ENCODE measurements at regions not wholly inside any gene's neighbourhood (a gene's known extent, or its start where the extent isn't known, plus 50 kb on each side); places are given as distances from the start of the nearest gene placed in this dataset.

- Histone ChIP-seq H3K27ac (no peak overlapping the region), H3K4me1 (no peaks in the 10 kb centered on the region), H3K4me3 (no peak overlapping the region), H3K9me3 (peaks cover 0 to 6% of the 10 kb centered on the region in 2 donors), H3K36me3 (no peaks in the 10 kb centered on the region), H3K27me3 (no peaks in the 10 kb centered on the region)
- no peak for DNase-seq
- intact Hi-C loops (cut with DNase I): no loop called here
- TF ChIP-seq CTCF (IDR thresholded peaks at IDR 0.05): no peak
- no peak for ATAC-seq
These were observed 184.5 kb upstream of the SLC24A3 start for GRCh38 chr20:19027971-19028370.

- intact Hi-C loops (cut with DNase I): no loop called here
These were observed 170.7 kb upstream of the SLC24A3 start for GRCh38 chr20:19041787-19042186.

GRCh38 chr20:19045371-19045770 is 167.1 kb upstream of the SLC24A3 start:
- DNase-seq: no peak
- no peaks in the 10 kb centered on the region for H3K36me3 ChIP-seq
- peaks cover 0 to 4% of the 10 kb centered on the region in 2 donors for H3K27me3 ChIP-seq
- ATAC-seq: no peak
- no peak for TF ChIP-seq CTCF (IDR thresholded peaks at IDR 0.05)
- H3K4me1 ChIP-seq: peaks cover 0 to 5% of the 10 kb centered on the region in 2 donors
- H3K27ac ChIP-seq: no peak overlapping the region
- intact Hi-C loops (cut with DNase I): no loop called here
- no peaks in the 10 kb centered on the region for H3K9me3 ChIP-seq
- H3K4me3 ChIP-seq: no peak overlapping the region

More at GRCh38 chr20:19041787-19042186, 170.7 kb upstream of the SLC24A3 start:
- DNase-seq (no peak), ATAC-seq (no peak)
- H3K4me3 ChIP-seq: no peak overlapping the region
- no peak overlapping the region for H3K27ac ChIP-seq
- no peaks in the 10 kb centered on the region for H3K36me3 ChIP-seq
- no peak for TF ChIP-seq CTCF (IDR thresholded peaks at IDR 0.05)
- H3K4me1 ChIP-seq: no peaks in the 10 kb centered on the region
- H3K27me3 ChIP-seq: peaks cover 0 to 4% of the 10 kb centered on the region in 2 donors
- H3K9me3 ChIP-seq: no peaks in the 10 kb centered on the region

GRCh38 chr20:19047040-19047950 is 165.1 kb upstream of the SLC24A3 start:
- ATAC-seq (peak; percentile 94), DNase-seq (peak in 2 of 4 donors; percentile 63 to 64)
- H3K36me3 ChIP-seq: no peaks in the 10 kb centered on the region
- TF ChIP-seq CTCF (IDR thresholded peaks at IDR 0.05): no peak
- H3K27ac ChIP-seq: no peak overlapping the region
- H3K4me3 ChIP-seq: no peak overlapping the region
- intact Hi-C loops (cut with DNase I): no loop called here
- H3K27me3 ChIP-seq: peaks cover 0 to 4% of the 10 kb centered on the region in 2 donors
- H3K4me1 ChIP-seq: peaks cover 0 to 5% of the 10 kb centered on the region in 2 donors
- H3K9me3 ChIP-seq: no peaks in the 10 kb centered on the region

- Histone ChIP-seq H3K9me3 (no peaks in the 10 kb centered on the region), H3K4me1 (peaks cover 0 to 5% of the 10 kb centered on the region in 2 donors), H3K27me3 (no peaks in the 10 kb centered on the region), H3K27ac (no peak overlapping the region), H3K4me3 (no peak overlapping the region), H3K36me3 (no peaks in the 10 kb centered on the region)
- DNase-seq (no peak), ATAC-seq (no peak)
- no peak for TF ChIP-seq CTCF (IDR thresholded peaks at IDR 0.05)
- intact Hi-C loops (cut with DNase I): no loop called here
These were observed 164.5 kb upstream of the SLC24A3 start for GRCh38 chr20:19047951-19048296.

Data from left lung (tissue), 4 donors.